HEK293 (cell line): ENCODE measurements at regions not wholly inside any gene's neighbourhood (a gene's known extent, or its start where the extent isn't known, plus 50 kb on each side); places are given as distances from the start of the nearest gene placed in this dataset.

Experiments used
- CTCF ChIA-PET: fragments of 350-600 bp; formaldehyde crosslinking; extraction: SDS; loops from one replicate; lab custom pipeline; 2021; ENCODE audit warnings: antibody characterized with exemption; lab: Yijun Ruan, JAX
- POLR2A ChIA-PET: fragments of 300-600 bp; formaldehyde crosslinking; extraction: SDS; loops from one replicate; lab custom pipeline; 2020; ENCODE audit warnings: antibody characterized with exemption, inconsistent platforms; lab: Yijun Ruan, JAX
- H3K27ac ChIP-seq: fragments of 200-500 bp; sonication (Bioruptor generic); 2 replicates; pipeline ENCODE4 v1.5.1; 2014; ENCODE audit warnings: low read depth, low read length, control low read depth, inconsistent platforms; ENCODE audit errors: extremely low read depth
- H3K36me3 ChIP-seq, 2 experiments: fragments of 200-500 bp in 1 of 2; sonication (Bioruptor generic) in 1 of 2; 1 replicate in 1 of 2; 2 replicates in 1 of 2; pipeline ENCODE4 v1.5.1; 2014 to 2017; ENCODE audit warnings: inconsistent platforms in 2 of 2, low read length in 2 of 2; ENCODE audit not compliant: control insufficient read depth in 2 of 2, insufficient read depth in 1 of 2
- H3K4me1 ChIP-seq: fragments of 200-500 bp; sonication (Bioruptor generic); 2 replicates; pipeline ENCODE4 v1.5.1; 2014; ENCODE audit warnings: mild to moderate bottlenecking, low read length, inconsistent platforms; ENCODE audit not compliant: control insufficient read depth, insufficient read depth
- H3K4me3 ChIP-seq: 2 replicates; pipeline ENCODE4 v1.5.1; 2011; ENCODE audit warnings: low read depth, mild to moderate bottlenecking, control low read depth, low read length, moderate library complexity
- H3K9me3 ChIP-seq: fragments of 200-500 bp; sonication (Bioruptor generic); 2 replicates; pipeline ENCODE4 v1.5.1; 2014; ENCODE audit warnings: low read depth, low read length, inconsistent platforms; ENCODE audit not compliant: control insufficient read depth, insufficient read depth
- YY1 ChIP-seq: fragments of 450-650 bp; formaldehyde crosslinking; IDR thresholded peaks from 2 replicates; pipeline ENCODE4 v1.5.1; 2018; ENCODE audit warnings: missing biosample characterization, missing genetic modification characterization
- ZBTB1 ChIP-seq: fragments of 450-650 bp; formaldehyde crosslinking; IDR thresholded peaks from 2 replicates; pipeline ENCODE4 v1.5.1; 2016; ENCODE audit warnings: missing biosample characterization, missing genetic modification characterization
- ZBTB20 ChIP-seq: fragments of 450-650 bp; formaldehyde crosslinking; IDR thresholded peaks from 2 replicates; pipeline ENCODE4 v1.5.1; 2016; ENCODE audit warnings: missing biosample characterization, missing genetic modification characterization
- ZBTB7A ChIP-seq: fragments of 450-650 bp; formaldehyde crosslinking; IDR thresholded peaks from 2 replicates; pipeline ENCODE4 v1.5.1; 2016; ENCODE audit warnings: low read depth, missing biosample characterization, missing genetic modification characterization
- ZIC2 ChIP-seq: fragments of 450-650 bp; formaldehyde crosslinking; IDR thresholded peaks from 2 replicates; pipeline ENCODE4 v1.5.1; 2016; ENCODE audit warnings: missing biosample characterization, missing genetic modification characterization
- ZNF114 ChIP-seq: fragments of 450-650 bp; formaldehyde crosslinking; IDR thresholded peaks from 2 replicates; pipeline ENCODE4 v1.5.0; 2017; ENCODE audit warnings: missing biosample characterization, missing genetic modification characterization
- ZNF146 ChIP-seq: fragments of 450-650 bp; formaldehyde crosslinking; IDR thresholded peaks from 2 replicates; pipeline ENCODE4 v1.5.1; 2016; ENCODE audit warnings: missing biosample characterization, missing genetic modification characterization
- ZNF155 ChIP-seq: fragments of 450-650 bp; formaldehyde crosslinking; IDR thresholded peaks from 2 replicates; pipeline ENCODE4 v1.5.1; 2016; ENCODE audit warnings: missing biosample characterization, missing genetic modification characterization
- ZNF214 ChIP-seq: fragments of 450-650 bp; formaldehyde crosslinking; IDR thresholded peaks from 2 replicates; pipeline ENCODE4 v1.5.1; 2017; ENCODE audit warnings: missing biosample characterization, mild to moderate bottlenecking, missing genetic modification characterization, borderline replicate concordance
- ZNF366 ChIP-seq: fragments of 450-650 bp; formaldehyde crosslinking; conservative IDR thresholded peaks from 2 replicates; pipeline ENCODE4 v1.5.1; 2016; ENCODE audit warnings: missing biosample characterization, missing genetic modification characterization
- ZNF433 ChIP-seq: fragments of 450-650 bp; formaldehyde crosslinking; IDR thresholded peaks from 2 replicates; pipeline ENCODE4 v1.5.1; 2016; ENCODE audit warnings: missing biosample characterization, missing genetic modification characterization, low read depth
- ZNF48 ChIP-seq: fragments of 450-650 bp; formaldehyde crosslinking; IDR thresholded peaks from 2 replicates; pipeline ENCODE4 v1.5.1; 2016; ENCODE audit warnings: missing biosample characterization, missing genetic modification characterization
- ZNF521 ChIP-seq: fragments of 450-650 bp; formaldehyde crosslinking; IDR thresholded peaks from 2 replicates; pipeline ENCODE4 v1.5.1; 2017; ENCODE audit warnings: missing biosample characterization, mild to moderate bottlenecking, missing genetic modification characterization
- ZNF623 ChIP-seq: fragments of 450-650 bp; formaldehyde crosslinking; IDR thresholded peaks from 2 replicates; pipeline ENCODE4 v1.5.1; 2016; ENCODE audit warnings: missing biosample characterization, missing genetic modification characterization
- TF ChIP-seq, protein P1 (sequence below): IDR thresholded peaks from 2 replicates; pipeline ENCODE4 v1.6.1; 2011; ENCODE audit warnings: mild to moderate bottlenecking, low read depth, low read length, borderline replicate concordance
- TF ChIP-seq, protein P2 (sequence below): fragments of 450-650 bp; formaldehyde crosslinking; IDR thresholded peaks from 2 replicates; pipeline ENCODE4 v1.5.1; 2017; ENCODE audit warnings: missing biosample characterization, missing genetic modification characterization
- TF ChIP-seq, protein P3 (sequence below): fragments of 450-650 bp; formaldehyde crosslinking; IDR thresholded peaks from 2 replicates; pipeline ENCODE4 v1.5.1; 2017; ENCODE audit warnings: missing biosample characterization, missing genetic modification characterization
- TF ChIP-seq, protein P4 (sequence below): fragments of 450-650 bp; IDR thresholded peaks from 2 replicates; pipeline ENCODE4 v1.5.1; 2018; ENCODE audit warnings: missing biosample characterization, mild to moderate bottlenecking, missing genetic modification characterization
- TF ChIP-seq, protein P5 (sequence below): fragments of 450-650 bp; formaldehyde crosslinking; IDR thresholded peaks from 2 replicates; pipeline ENCODE4 v1.5.1; 2017; ENCODE audit warnings: missing biosample characterization, missing genetic modification characterization
- TF ChIP-seq, protein P6 (sequence below): fragments of 450-650 bp; formaldehyde crosslinking; IDR thresholded peaks from 2 replicates; pipeline ENCODE4 v1.5.1; 2016; ENCODE audit warnings: missing biosample characterization, missing genetic modification characterization

DNA sequence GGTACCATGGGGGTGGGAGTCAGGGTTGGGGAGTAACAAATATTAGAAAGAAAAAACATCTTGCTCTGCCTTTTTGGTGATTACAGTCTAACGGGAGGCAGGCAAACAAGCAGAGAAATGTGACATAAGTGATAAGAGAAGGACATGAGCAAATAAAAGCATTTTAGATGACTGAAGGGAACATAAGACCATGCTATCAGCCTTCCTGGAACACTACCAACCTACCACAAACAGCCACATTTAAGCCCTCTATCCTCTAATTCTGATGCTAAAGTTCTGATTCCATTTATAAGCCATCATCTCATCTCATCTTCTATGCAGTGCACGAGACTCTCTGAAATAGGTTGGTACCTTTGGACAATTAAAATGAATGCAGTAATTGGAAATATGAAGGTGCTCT, 243.4 kb upstream of the P2RY1 start:
- H3K27ac ChIP-seq = no peak overlapping the region
- no peaks in the 10 kb centered on the region for H3K36me3 ChIP-seq
- no peaks in the 10 kb centered on the region for H3K4me1 ChIP-seq
- H3K4me3 ChIP-seq = no peak overlapping the region
- TF ChIP-seq ZNF366 (tag by site-specific recombination) (no peak), ZNF114 (no peak), ZNF623 (no peak), ZBTB20 (no peak), ZNF146 (tag by site-specific recombination) (no peak), ZIC2 (no peak), ZNF214 (tag by site-specific recombination) (no peak), ZNF48 (tag by site-specific recombination) (no peak), YY1 (tag by site-specific recombination) (no peak), ZNF521 (tag by site-specific recombination) (no peak), ZBTB1 (tag by site-specific recombination) (no peak), ZNF155 (no peak), ZNF433 (tag by site-specific recombination) (no peak), ZBTB7A (tag by site-specific recombination) (no peak)
- TF ChIP-seq, protein P1, sequence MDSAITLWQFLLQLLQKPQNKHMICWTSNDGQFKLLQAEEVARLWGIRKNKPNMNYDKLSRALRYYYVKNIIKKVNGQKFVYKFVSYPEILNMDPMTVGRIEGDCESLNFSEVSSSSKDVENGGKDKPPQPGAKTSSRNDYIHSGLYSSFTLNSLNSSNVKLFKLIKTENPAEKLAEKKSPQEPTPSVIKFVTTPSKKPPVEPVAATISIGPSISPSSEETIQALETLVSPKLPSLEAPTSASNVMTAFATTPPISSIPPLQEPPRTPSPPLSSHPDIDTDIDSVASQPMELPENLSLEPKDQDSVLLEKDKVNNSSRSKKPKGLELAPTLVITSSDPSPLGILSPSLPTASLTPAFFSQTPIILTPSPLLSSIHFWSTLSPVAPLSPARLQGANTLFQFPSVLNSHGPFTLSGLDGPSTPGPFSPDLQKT = no peak
- TF ChIP-seq, protein P2, sequence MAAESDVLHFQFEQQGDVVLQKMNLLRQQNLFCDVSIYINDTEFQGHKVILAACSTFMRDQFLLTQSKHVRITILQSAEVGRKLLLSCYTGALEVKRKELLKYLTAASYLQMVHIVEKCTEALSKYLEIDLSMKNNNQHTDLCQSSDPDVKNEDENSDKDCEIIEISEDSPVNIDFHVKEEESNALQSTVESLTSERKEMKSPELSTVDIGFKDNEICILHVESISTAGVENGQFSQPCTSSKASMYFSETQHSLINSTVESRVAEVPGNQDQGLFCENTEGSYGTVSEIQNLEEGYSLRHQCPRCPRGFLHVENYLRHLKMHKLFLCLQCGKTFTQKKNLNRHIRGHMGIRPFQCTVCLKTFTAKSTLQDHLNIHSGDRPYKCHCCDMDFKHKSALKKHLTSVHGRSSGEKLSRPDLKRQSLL (tag by site-specific recombination) = no peak
- TF ChIP-seq, protein P3, sequence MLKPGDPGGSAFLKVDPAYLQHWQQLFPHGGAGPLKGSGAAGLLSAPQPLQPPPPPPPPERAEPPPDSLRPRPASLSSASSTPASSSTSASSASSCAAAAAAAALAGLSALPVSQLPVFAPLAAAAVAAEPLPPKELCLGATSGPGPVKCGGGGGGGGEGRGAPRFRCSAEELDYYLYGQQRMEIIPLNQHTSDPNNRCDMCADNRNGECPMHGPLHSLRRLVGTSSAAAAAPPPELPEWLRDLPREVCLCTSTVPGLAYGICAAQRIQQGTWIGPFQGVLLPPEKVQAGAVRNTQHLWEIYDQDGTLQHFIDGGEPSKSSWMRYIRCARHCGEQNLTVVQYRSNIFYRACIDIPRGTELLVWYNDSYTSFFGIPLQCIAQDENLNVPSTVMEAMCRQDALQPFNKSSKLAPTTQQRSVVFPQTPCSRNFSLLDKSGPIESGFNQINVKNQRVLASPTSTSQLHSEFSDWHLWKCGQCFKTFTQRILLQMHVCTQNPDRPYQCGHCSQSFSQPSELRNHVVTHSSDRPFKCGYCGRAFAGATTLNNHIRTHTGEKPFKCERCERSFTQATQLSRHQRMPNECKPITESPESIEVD (tag by site-specific recombination) = no peak
- TF ChIP-seq, protein P4, sequence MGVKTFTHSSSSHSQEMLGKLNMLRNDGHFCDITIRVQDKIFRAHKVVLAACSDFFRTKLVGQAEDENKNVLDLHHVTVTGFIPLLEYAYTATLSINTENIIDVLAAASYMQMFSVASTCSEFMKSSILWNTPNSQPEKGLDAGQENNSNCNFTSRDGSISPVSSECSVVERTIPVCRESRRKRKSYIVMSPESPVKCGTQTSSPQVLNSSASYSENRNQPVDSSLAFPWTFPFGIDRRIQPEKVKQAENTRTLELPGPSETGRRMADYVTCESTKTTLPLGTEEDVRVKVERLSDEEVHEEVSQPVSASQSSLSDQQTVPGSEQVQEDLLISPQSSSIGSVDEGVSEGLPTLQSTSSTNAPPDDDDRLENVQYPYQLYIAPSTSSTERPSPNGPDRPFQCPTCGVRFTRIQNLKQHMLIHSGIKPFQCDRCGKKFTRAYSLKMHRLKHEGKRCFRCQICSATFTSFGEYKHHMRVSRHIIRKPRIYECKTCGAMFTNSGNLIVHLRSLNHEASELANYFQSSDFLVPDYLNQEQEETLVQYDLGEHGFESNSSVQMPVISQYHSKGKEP (tag by site-specific recombination) = no peak
- TF ChIP-seq, protein P5, sequence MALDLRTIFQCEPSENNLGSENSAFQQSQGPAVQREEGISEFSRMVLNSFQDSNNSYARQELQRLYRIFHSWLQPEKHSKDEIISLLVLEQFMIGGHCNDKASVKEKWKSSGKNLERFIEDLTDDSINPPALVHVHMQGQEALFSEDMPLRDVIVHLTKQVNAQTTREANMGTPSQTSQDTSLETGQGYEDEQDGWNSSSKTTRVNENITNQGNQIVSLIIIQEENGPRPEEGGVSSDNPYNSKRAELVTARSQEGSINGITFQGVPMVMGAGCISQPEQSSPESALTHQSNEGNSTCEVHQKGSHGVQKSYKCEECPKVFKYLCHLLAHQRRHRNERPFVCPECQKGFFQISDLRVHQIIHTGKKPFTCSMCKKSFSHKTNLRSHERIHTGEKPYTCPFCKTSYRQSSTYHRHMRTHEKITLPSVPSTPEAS = no peak
- TF ChIP-seq, protein P6, sequence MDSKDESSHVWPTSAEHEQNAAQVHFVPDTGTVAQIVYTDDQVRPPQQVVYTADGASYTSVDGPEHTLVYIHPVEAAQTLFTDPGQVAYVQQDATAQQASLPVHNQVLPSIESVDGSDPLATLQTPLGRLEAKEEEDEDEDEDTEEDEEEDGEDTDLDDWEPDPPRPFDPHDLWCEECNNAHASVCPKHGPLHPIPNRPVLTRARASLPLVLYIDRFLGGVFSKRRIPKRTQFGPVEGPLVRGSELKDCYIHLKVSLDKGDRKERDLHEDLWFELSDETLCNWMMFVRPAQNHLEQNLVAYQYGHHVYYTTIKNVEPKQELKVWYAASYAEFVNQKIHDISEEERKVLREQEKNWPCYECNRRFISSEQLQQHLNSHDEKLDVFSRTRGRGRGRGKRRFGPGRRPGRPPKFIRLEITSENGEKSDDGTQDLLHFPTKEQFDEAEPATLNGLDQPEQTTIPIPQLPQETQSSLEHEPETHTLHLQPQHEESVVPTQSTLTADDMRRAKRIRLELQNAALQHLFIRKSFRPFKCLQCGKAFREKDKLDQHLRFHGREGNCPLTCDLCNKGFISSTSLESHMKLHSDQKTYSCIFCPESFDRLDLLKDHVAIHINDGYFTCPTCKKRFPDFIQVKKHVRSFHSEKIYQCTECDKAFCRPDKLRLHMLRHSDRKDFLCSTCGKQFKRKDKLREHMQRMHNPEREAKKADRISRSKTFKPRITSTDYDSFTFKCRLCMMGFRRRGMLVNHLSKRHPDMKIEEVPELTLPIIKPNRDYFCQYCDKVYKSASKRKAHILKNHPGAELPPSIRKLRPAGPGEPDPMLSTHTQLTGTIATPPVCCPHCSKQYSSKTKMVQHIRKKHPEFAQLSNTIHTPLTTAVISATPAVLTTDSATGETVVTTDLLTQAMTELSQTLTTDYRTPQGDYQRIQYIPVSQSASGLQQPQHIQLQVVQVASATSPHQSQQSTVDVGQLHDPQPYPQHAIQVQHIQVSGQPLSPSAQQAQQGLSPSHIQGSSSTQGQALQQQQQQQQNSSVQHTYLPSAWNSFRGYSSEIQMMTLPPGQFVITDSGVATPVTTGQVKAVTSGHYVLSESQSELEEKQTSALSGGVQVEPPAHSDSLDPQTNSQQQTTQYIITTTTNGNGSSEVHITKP (tag by site-specific recombination) = no peak
- POLR2A ChIA-PET = no interaction called here
- H3K9me3 ChIP-seq = no peaks in the 10 kb centered on the region
- CTCF ChIA-PET = no interaction called here
